Astrocyte (in vitro differentiated cells and primary cell): ENCODE measurements at regions not wholly inside any gene's neighbourhood (a gene's known extent, or its start where the extent isn't known, plus 50 kb on each side); places are given as distances from the start of the nearest gene placed in this dataset.

Source experiments
- DNase-seq: peaks from one replicate; pipeline ENCODE4 v3.0.0-alpha.2; 2010; ENCODE audit warnings: low read depth
- FAIRE-seq: peaks from 2 replicates; lab custom pipeline; 2011; peaks lifted over from hg19 to GRCh38; lab: Jason Lieb, UNC
- H2AFZ ChIP-seq: 2 replicates; pipeline ENCODE4 v1.6.0; 2012; ENCODE audit warnings: low read depth, low read length, inconsistent platforms
- H3K27ac ChIP-seq: 2 replicates; pipeline ENCODE4 v1.5.1; 2011; ENCODE audit warnings: low read depth, low read length, inconsistent platforms
- H3K27me3 ChIP-seq: 2 replicates; pipeline ENCODE4 v1.6.0; 2011; ENCODE audit warnings: low read length, inconsistent platforms; ENCODE audit not compliant: insufficient read depth
- H3K36me3 ChIP-seq: 2 replicates; pipeline ENCODE4 v1.5.1; 2011; ENCODE audit warnings: low read length, inconsistent platforms; ENCODE audit not compliant: insufficient read depth
- H3K4me1 ChIP-seq: 2 replicates; pipeline ENCODE4 v1.5.1; 2011; ENCODE audit warnings: low read length, inconsistent platforms; ENCODE audit not compliant: insufficient read depth
- H3K4me2 ChIP-seq: 2 replicates; pipeline ENCODE4 v1.6.0; 2012; ENCODE audit warnings: low read length, inconsistent platforms
- H3K4me3 ChIP-seq: 2 replicates; pipeline ENCODE4 v1.5.1; 2011; ENCODE audit warnings: low read depth, mild to moderate bottlenecking, low read length, inconsistent platforms; ENCODE audit not compliant: insufficient read depth
- H3K79me2 ChIP-seq: 2 replicates; pipeline ENCODE4 v1.6.0; 2012; ENCODE audit warnings: mild to moderate bottlenecking, low read length, inconsistent platforms; ENCODE audit not compliant: insufficient read depth
- H3K9ac ChIP-seq: 2 replicates; pipeline ENCODE4 v1.6.0; 2012; ENCODE audit warnings: mild to moderate bottlenecking, low read length, inconsistent platforms
- H3K9me3 ChIP-seq: 2 replicates; pipeline ENCODE4 v1.5.1; 2012; ENCODE audit warnings: low read depth, mild to moderate bottlenecking, low read length, inconsistent platforms; ENCODE audit not compliant: insufficient read depth
- H4K20me1 ChIP-seq: 2 replicates; pipeline ENCODE4 v1.6.0; 2012; ENCODE audit warnings: low read length, inconsistent platforms; ENCODE audit not compliant: insufficient read depth
- H3K27ac Mint-ChIP-seq: one replicate; pipeline ENCODE4 v1.8.0; 2021; ENCODE audit warnings: mild to moderate bottlenecking, mixed read lengths; ENCODE audit not compliant: unreplicated experiment
- H3K27me3 Mint-ChIP-seq: one replicate; pipeline ENCODE4 v1.8.0; 2021; ENCODE audit warnings: low read depth, mixed read lengths; ENCODE audit not compliant: unreplicated experiment
- H3K36me3 Mint-ChIP-seq: one replicate; pipeline ENCODE4 v1.8.0; 2021; ENCODE audit warnings: low read depth, mixed read lengths; ENCODE audit not compliant: unreplicated experiment
- H3K4me1 Mint-ChIP-seq: one replicate; pipeline ENCODE4 v1.8.0; 2021; ENCODE audit warnings: low read depth, mixed read lengths; ENCODE audit not compliant: unreplicated experiment
- H3K4me3 Mint-ChIP-seq: one replicate; pipeline ENCODE4 v1.8.0; 2021; ENCODE audit warnings: mild to moderate bottlenecking, moderate library complexity, mixed read lengths; ENCODE audit not compliant: unreplicated experiment
- H3K9me3 Mint-ChIP-seq: one replicate; pipeline ENCODE4 v1.8.0; 2021; ENCODE audit warnings: mild to moderate bottlenecking, mixed read lengths; ENCODE audit not compliant: unreplicated experiment
- CTCF ChIP-seq: IDR thresholded peaks from 2 replicates; pipeline ENCODE4 v1.5.1; 2011; ENCODE audit warnings: low read depth, mild to moderate bottlenecking, inconsistent platforms, low read length, moderate library complexity; ENCODE audit not compliant: insufficient read depth
- EZH2 ChIP-seq: IDR thresholded peaks from 2 replicates; pipeline ENCODE4 v1.6.1; 2012; ENCODE audit warnings: mild to moderate bottlenecking, low read length, inconsistent platforms; ENCODE audit not compliant: insufficient read depth

- FAIRE-seq: no peak
- H3K4me1 Mint-ChIP-seq: peaks cover 22% of the 10 kb centered on the region
- no peaks in the 10 kb centered on the region for H3K27me3 Mint-ChIP-seq
- Histone ChIP-seq H3K9ac (peak overlapping the region; percentile 62), H3K9me3 (no peaks in the 10 kb centered on the region), H3K79me2 (no peaks in the 10 kb centered on the region), H2AFZ (peak overlapping the region; percentile 26), H3K27me3 (no peaks in the 10 kb centered on the region), H3K4me2 (peak overlapping the region; percentile 74), H4K20me1 (no peaks in the 10 kb centered on the region), H3K36me3 (no peaks in the 10 kb centered on the region), H3K27ac (peak overlapping the region; percentile 69), H3K4me1 (peaks cover 18% of the 10 kb centered on the region), H3K4me3 (no peak overlapping the region)
- no peaks in the 10 kb centered on the region for H3K9me3 Mint-ChIP-seq
- TF ChIP-seq CTCF: no peak
- no peak for TF ChIP-seq EZH2
- peak overlapping the region; percentile 55 for H3K27ac Mint-ChIP-seq
- peak; percentile 42 for DNase-seq
- no peak overlapping the region for H3K4me3 Mint-ChIP-seq
- no peaks in the 10 kb centered on the region for H3K36me3 Mint-ChIP-seq
These were observed 88.9 kb upstream of the ATXN1 start for GRCh38 chr6:16849988-16850680.

- FAIRE-seq: no peak
- H2AFZ ChIP-seq: peak overlapping the region; percentile 26
- H3K27ac Mint-ChIP-seq: peak overlapping the region; percentile 55
- H4K20me1 ChIP-seq: no peaks in the 10 kb centered on the region
- TF ChIP-seq EZH2 (no peak), CTCF (no peak)
- H3K27me3 Mint-ChIP-seq: no peaks in the 10 kb centered on the region
- no peaks in the 10 kb centered on the region for H3K36me3 Mint-ChIP-seq
- H3K4me1 ChIP-seq: peaks cover 18% of the 10 kb centered on the region
- peak overlapping the region; percentile 74 for H3K4me2 ChIP-seq
- peak overlapping the region; percentile 18 for H3K4me3 ChIP-seq
- H3K4me1 Mint-ChIP-seq: peaks cover 22% of the 10 kb centered on the region
- H3K9me3 ChIP-seq: no peaks in the 10 kb centered on the region
- H3K9me3 Mint-ChIP-seq: no peaks in the 10 kb centered on the region
- no peaks in the 10 kb centered on the region for H3K27me3 ChIP-seq
- no peaks in the 10 kb centered on the region for H3K79me2 ChIP-seq
- peak overlapping the region; percentile 69 for H3K27ac ChIP-seq
- no peaks in the 10 kb centered on the region for H3K36me3 ChIP-seq
- DNase-seq: peak; percentile 92
- H3K4me3 Mint-ChIP-seq: no peak overlapping the region
- peak overlapping the region; percentile 62 for H3K9ac ChIP-seq
These were observed 88.2 kb upstream of the ATXN1 start for GRCh38 chr6:16849280-16849987.

GRCh38 chr6:16846399-16846778 lies 85.1 kb upstream of the ATXN1 start:
- H4K20me1 ChIP-seq: no peaks in the 10 kb centered on the region
- H3K27ac ChIP-seq: no peak overlapping the region
- Mint-ChIP-seq H3K4me3 (no peak overlapping the region), H3K36me3 (no peaks in the 10 kb centered on the region), H3K9me3 (peaks cover under 1% of the 10 kb centered on the region), H3K27me3 (no peaks in the 10 kb centered on the region), H3K27ac (no peak overlapping the region), H3K4me1 (peaks cover 19% of the 10 kb centered on the region)
- no peak overlapping the region for H3K4me2 ChIP-seq
- DNase-seq (no peak), FAIRE-seq (no peak)
- H3K4me1 ChIP-seq: peaks cover 18% of the 10 kb centered on the region
- H3K4me3 ChIP-seq: no peak overlapping the region
- H3K9me3 ChIP-seq: no peaks in the 10 kb centered on the region
- H2AFZ ChIP-seq: no peak overlapping the region
- TF ChIP-seq CTCF (no peak), EZH2 (no peak)
- no peaks in the 10 kb centered on the region for H3K27me3 ChIP-seq
- H3K36me3 ChIP-seq: no peaks in the 10 kb centered on the region
- H3K9ac ChIP-seq: no peak overlapping the region
- no peaks in the 10 kb centered on the region for H3K79me2 ChIP-seq
